ENCODE measurements at regions not wholly inside any gene's neighbourhood (a gene's known extent, or its start where the extent isn't known, plus 50 kb on each side); places are given as distances from the start of the nearest gene placed in this dataset.

- Mint-ChIP-seq H3K27me3 (ENCODE audit: low read depth in 3 of 3) (no peaks in the 10 kb centered on the region), H3K4me1 (no peaks in the 10 kb centered on the region), H3K9me3 (peaks cover 4 to 49% (median 8%) of the 10 kb centered on the region in 6 donors), H3K36me3 (peaks cover 0 to 5% (median 0%) of the 10 kb centered on the region in 3 donors), H3K27ac (no peak overlapping the region), H3K4me3 (no peak overlapping the region)
- DNase-seq: no peak
Observed at GRCh38 chr16:76797457-76797856, 393.5 kb upstream of the MON1B start.

- H3K27me3 Mint-ChIP-seq (ENCODE audit: low read depth in 3 of 3): no peaks in the 10 kb centered on the region
- DNase-seq: no peak
- no peaks in the 10 kb centered on the region for H3K4me1 Mint-ChIP-seq
- H3K4me3 Mint-ChIP-seq: no peak overlapping the region
- H3K36me3 Mint-ChIP-seq: peaks cover 0 to 5% (median 0%) of the 10 kb centered on the region in 3 donors
- H3K27ac Mint-ChIP-seq: no peak overlapping the region
- peaks cover 0 to 45% (median 10%) of the 10 kb centered on the region in 6 donors for H3K9me3 Mint-ChIP-seq
Observed at GRCh38 chr16:76800196-76800595, 390.8 kb upstream of the MON1B start.

- no peaks in the 10 kb centered on the region for H3K27me3 Mint-ChIP-seq (ENCODE audit: low read depth in 3 of 3)
- H3K27ac Mint-ChIP-seq: no peak overlapping the region
- no peaks in the 10 kb centered on the region for H3K4me1 Mint-ChIP-seq
- no peaks in the 10 kb centered on the region for H3K36me3 Mint-ChIP-seq
- DNase-seq: no peak
- H3K4me3 Mint-ChIP-seq: no peak overlapping the region
- H3K9me3 Mint-ChIP-seq: peaks cover 0 to 35% (median 11%) of the 10 kb centered on the region in 6 donors
Observed at GRCh38 chr16:76801357-76801756, 389.6 kb upstream of the MON1B start.

- Mint-ChIP-seq H3K4me3 (no peak overlapping the region), H3K27me3 (ENCODE audit: low read depth in 3 of 3) (peaks cover 0 to 2% (median 0%) of the 10 kb centered on the region in 3 donors), H3K36me3 (no peaks in the 10 kb centered on the region), H3K9me3 (peaks cover 8 to 52% (median 23%) of the 10 kb centered on the region in 6 donors), H3K4me1 (no peaks in the 10 kb centered on the region), H3K27ac (no peak overlapping the region)
- no peak for DNase-seq
Observed at GRCh38 chr16:76816475-76816874, 374.5 kb upstream of the MON1B start.

GRCh38 chr16:76818606-76819181, 372.3 kb upstream of the MON1B start:
- Mint-ChIP-seq H3K9me3 (peaks cover 7 to 40% (median 23%) of the 10 kb centered on the region in 6 donors), H3K36me3 (no peaks in the 10 kb centered on the region), H3K27me3 (ENCODE audit: low read depth in 3 of 3) (peaks cover 0 to 2% (median 0%) of the 10 kb centered on the region in 3 donors), H3K27ac (no peak overlapping the region), H3K4me1 (no peaks in the 10 kb centered on the region), H3K4me3 (no peak overlapping the region)
- no peak for DNase-seq

- no peak overlapping the region for H3K27ac Mint-ChIP-seq
- no peak for DNase-seq
- H3K27me3 Mint-ChIP-seq (ENCODE audit: low read depth in 3 of 3): peaks cover 0 to 2% (median 0%) of the 10 kb centered on the region in 3 donors
- no peaks in the 10 kb centered on the region for H3K4me1 Mint-ChIP-seq
- H3K4me3 Mint-ChIP-seq: no peak overlapping the region
- H3K36me3 Mint-ChIP-seq: no peaks in the 10 kb centered on the region
- peaks cover 3 to 39% (median 23%) of the 10 kb centered on the region in 6 donors for H3K9me3 Mint-ChIP-seq
Observed at GRCh38 chr16:76819226-76819916, 371.6 kb upstream of the MON1B start.

- no peaks in the 10 kb centered on the region for H3K36me3 Mint-ChIP-seq
- no peaks in the 10 kb centered on the region for H3K4me1 Mint-ChIP-seq
- H3K4me3 Mint-ChIP-seq: no peak overlapping the region
- H3K27ac Mint-ChIP-seq: no peak overlapping the region
- no peak for DNase-seq
- H3K27me3 Mint-ChIP-seq (ENCODE audit: low read depth in 3 of 3): no peaks in the 10 kb centered on the region
- H3K9me3 Mint-ChIP-seq: peaks cover 3 to 36% (median 11%) of the 10 kb centered on the region in 6 donors
Observed at GRCh38 chr16:76824221-76824620, 366.8 kb upstream of the MON1B start.

GRCh38 chr16:76824791-76825190, 366.2 kb upstream of the MON1B start:
- DNase-seq: no peak
- peaks cover 3 to 41% (median 12%) of the 10 kb centered on the region in 6 donors for H3K9me3 Mint-ChIP-seq
- no peak overlapping the region for H3K4me3 Mint-ChIP-seq
- no peak overlapping the region for H3K27ac Mint-ChIP-seq
- H3K27me3 Mint-ChIP-seq (ENCODE audit: low read depth in 3 of 3): no peaks in the 10 kb centered on the region
- H3K36me3 Mint-ChIP-seq: no peaks in the 10 kb centered on the region
- no peaks in the 10 kb centered on the region for H3K4me1 Mint-ChIP-seq

GRCh38 chr16:76835339-76835738, 355.7 kb upstream of the MON1B start:
- Mint-ChIP-seq H3K36me3 (no peaks in the 10 kb centered on the region), H3K27me3 (ENCODE audit: low read depth in 3 of 3) (peaks cover 0 to 5% (median 0%) of the 10 kb centered on the region in 3 donors), H3K4me1 (no peaks in the 10 kb centered on the region), H3K27ac (no peak overlapping the region), H3K9me3 (peaks cover 0 to 47% (median 13%) of the 10 kb centered on the region in 6 donors), H3K4me3 (no peak overlapping the region)
- no peak for DNase-seq

- no peak for DNase-seq
- Mint-ChIP-seq H3K4me3 (no peak overlapping the region), H3K27me3 (ENCODE audit: low read depth in 3 of 3) (peaks cover 0 to 5% (median 0%) of the 10 kb centered on the region in 3 donors), H3K27ac (no peak overlapping the region), H3K4me1 (no peaks in the 10 kb centered on the region), H3K36me3 (no peaks in the 10 kb centered on the region), H3K9me3 (peaks cover 0 to 47% (median 14%) of the 10 kb centered on the region in 6 donors)
Observed at GRCh38 chr16:76835779-76836300, 355.1 kb upstream of the MON1B start.

- H3K4me1 Mint-ChIP-seq: no peaks in the 10 kb centered on the region
- peaks cover 0 to 5% (median 0%) of the 10 kb centered on the region in 3 donors for H3K27me3 Mint-ChIP-seq (ENCODE audit: low read depth in 3 of 3)
- no peak overlapping the region for H3K4me3 Mint-ChIP-seq
- no peaks in the 10 kb centered on the region for H3K36me3 Mint-ChIP-seq
- H3K9me3 Mint-ChIP-seq: peaks cover 4 to 36% (median 18%) of the 10 kb centered on the region in 6 donors
- no peak overlapping the region for H3K27ac Mint-ChIP-seq
- DNase-seq: no peak
Observed at GRCh38 chr16:76837872-76838271, 353.1 kb upstream of the MON1B start.

GRCh38 chr16:76854234-76854633, 336.8 kb upstream of the MON1B start:
- Mint-ChIP-seq H3K4me1 (no peaks in the 10 kb centered on the region), H3K9me3 (peaks cover 2 to 44% (median 15%) of the 10 kb centered on the region in 6 donors), H3K4me3 (no peak overlapping the region), H3K27me3 (ENCODE audit: low read depth in 3 of 3) (peaks cover 0 to 2% (median 0%) of the 10 kb centered on the region in 3 donors), H3K27ac (no peak overlapping the region), H3K36me3 (no peaks in the 10 kb centered on the region)
- DNase-seq: no peak

- DNase-seq: no peak
- Mint-ChIP-seq H3K27me3 (ENCODE audit: low read depth in 3 of 3) (no peaks in the 10 kb centered on the region), H3K4me1 (no peaks in the 10 kb centered on the region), H3K27ac (no peak overlapping the region), H3K9me3 (peaks cover 2 to 40% (median 9%) of the 10 kb centered on the region in 6 donors), H3K36me3 (no peaks in the 10 kb centered on the region), H3K4me3 (no peak overlapping the region)
Observed at GRCh38 chr16:76856112-76856511, 334.9 kb upstream of the MON1B start.

- no peaks in the 10 kb centered on the region for H3K4me1 Mint-ChIP-seq
- H3K36me3 Mint-ChIP-seq: no peaks in the 10 kb centered on the region
- peaks cover 3 to 45% (median 13%) of the 10 kb centered on the region in 6 donors for H3K9me3 Mint-ChIP-seq
- no peak overlapping the region for H3K4me3 Mint-ChIP-seq
- DNase-seq: no peak
- H3K27ac Mint-ChIP-seq: no peak overlapping the region
- H3K27me3 Mint-ChIP-seq (ENCODE audit: low read depth in 3 of 3): no peaks in the 10 kb centered on the region
Observed at GRCh38 chr16:76857402-76857801, 333.6 kb upstream of the MON1B start.

Measured in immature natural killer cell (primary cell).